ENCODE measurements at regions not wholly inside any gene's neighbourhood (a gene's known extent, or its start where the extent isn't known, plus 50 kb on each side); places are given as distances from the start of the nearest gene placed in this dataset.
"Not testable (repeated sequence)": the region's sequence is repeated elsewhere in the genome, so short reads cannot be mapped to it uniquely, and the experiment has no call there.

DNA sequence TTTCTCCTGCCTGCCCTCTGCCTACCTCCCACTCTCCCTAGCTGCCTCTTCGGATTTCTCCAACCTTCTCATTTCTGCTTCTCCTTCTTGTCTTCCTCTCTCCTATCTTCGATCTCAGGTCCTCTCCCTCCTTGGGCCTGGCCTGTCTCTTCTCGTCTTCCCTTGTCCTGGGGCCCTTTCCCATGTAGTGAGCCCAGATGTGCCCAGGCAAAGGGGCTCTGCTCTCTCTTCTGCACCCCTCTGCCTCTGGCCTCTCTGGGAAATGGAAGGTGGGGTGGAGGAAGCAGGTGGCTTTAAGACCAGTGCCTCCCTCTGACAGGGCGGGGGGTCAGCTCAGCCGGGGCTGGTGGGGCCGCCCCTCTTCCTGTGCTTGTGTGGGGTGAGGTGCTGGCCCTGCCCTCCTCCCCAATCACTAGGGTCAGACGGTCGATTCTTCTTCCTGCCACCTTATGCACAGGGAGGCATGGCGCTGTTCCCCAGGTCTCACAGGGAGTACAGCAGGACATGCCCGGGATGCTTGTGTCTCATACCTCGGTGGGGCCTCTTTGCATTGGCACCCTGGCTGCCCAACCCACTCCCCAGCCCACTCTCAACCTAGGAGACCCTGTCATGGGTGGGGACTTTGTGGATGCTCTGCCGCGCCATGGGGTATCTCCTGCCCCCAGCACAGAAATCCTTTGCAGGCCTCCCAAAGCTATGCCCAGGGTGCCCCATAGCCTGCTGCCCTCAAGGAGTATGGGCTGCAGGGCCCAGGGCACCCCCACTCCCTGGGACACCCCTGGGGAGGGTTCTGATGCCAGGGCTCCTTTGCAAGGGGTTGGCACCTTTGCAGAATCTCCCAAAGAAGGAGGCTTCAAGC is 213.8 kb upstream of the HAAO start:
- peaks cover 4% of the 10 kb centered on the region for H3K9me3 Mint-ChIP-seq (ENCODE audit: low read depth)
- peaks cover 12% of the 10 kb centered on the region for H3K4me1 Mint-ChIP-seq (ENCODE audit: low read depth)
- no peak overlapping the region for H3K27ac Mint-ChIP-seq
- peaks cover 3% of the 10 kb centered on the region for H3K36me3 Mint-ChIP-seq
- no peaks in the 10 kb centered on the region for H3K27me3 Mint-ChIP-seq
- H3K4me3 Mint-ChIP-seq, result no peak overlapping the region

DNA sequence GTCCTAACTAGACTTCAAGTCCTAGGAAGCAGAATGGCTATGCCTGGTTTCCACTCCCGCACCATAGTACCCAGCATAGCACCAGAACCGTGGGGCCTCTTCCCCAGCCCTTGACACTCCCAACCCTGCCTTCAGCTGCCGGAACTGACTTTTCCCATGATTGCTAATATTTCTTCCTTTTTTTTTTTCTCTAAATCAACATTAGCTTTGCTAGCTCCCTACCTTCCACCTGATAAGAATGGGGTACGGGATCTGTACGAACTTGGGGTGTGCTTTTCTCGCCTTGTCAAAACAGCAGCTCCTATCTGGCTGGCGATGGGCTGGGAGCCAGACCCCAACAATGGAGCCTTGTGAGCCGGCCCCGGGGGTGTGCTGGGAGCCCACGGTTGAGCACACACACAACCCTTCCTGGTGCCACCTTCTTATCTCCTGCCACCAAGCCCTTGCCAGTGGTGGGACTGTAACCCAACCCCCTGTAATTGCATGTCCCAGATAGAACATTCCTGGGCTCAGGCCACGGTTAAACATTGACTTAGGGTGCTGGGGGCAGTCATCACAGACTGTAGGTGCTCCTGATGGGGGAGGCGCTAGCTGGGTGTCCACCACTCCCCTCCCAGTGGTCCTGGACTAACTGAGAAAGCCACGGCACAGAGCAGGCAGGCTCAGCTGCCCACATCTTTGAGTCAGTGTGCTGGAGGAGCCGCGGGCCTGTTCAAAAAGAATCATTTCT is 213.0 kb upstream of the HAAO start:
- no peak overlapping the region for H3K4me3 Mint-ChIP-seq
- H3K27ac Mint-ChIP-seq, result no peak overlapping the region
- peaks cover 4% of the 10 kb centered on the region for H3K4me1 Mint-ChIP-seq (ENCODE audit: low read depth)
- no peaks in the 10 kb centered on the region for H3K27me3 Mint-ChIP-seq
- peaks cover 4% of the 10 kb centered on the region for H3K9me3 Mint-ChIP-seq (ENCODE audit: low read depth)
- peaks cover 3% of the 10 kb centered on the region for H3K36me3 Mint-ChIP-seq

DNA sequence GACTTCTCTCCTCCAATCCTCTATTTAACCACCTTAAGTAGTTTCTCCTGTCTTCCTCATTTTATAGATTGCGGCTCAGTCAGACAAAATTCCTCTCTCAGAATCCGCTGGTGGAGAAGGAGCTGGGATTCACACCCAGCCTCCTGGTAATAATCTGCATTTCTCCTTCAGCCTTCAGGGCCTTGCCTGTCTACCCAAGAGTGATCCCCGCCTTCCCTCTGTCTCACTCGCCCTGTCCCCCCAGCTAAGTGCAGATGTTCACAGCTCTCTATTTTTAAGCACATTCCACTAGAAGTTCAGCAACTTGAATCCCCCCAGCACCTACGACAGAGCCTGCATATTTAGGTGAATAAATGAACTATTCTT is 212.5 kb upstream of the HAAO start:
- Mint-ChIP-seq H3K9me3 (ENCODE audit: low read depth) (peaks cover 4% of the 10 kb centered on the region), H3K27me3 (no peaks in the 10 kb centered on the region), H3K27ac (no peak overlapping the region), H3K36me3 (peaks cover 3% of the 10 kb centered on the region), H3K4me3 (no peak overlapping the region), H3K4me1 (ENCODE audit: low read depth) (no peaks in the 10 kb centered on the region)

DNA sequence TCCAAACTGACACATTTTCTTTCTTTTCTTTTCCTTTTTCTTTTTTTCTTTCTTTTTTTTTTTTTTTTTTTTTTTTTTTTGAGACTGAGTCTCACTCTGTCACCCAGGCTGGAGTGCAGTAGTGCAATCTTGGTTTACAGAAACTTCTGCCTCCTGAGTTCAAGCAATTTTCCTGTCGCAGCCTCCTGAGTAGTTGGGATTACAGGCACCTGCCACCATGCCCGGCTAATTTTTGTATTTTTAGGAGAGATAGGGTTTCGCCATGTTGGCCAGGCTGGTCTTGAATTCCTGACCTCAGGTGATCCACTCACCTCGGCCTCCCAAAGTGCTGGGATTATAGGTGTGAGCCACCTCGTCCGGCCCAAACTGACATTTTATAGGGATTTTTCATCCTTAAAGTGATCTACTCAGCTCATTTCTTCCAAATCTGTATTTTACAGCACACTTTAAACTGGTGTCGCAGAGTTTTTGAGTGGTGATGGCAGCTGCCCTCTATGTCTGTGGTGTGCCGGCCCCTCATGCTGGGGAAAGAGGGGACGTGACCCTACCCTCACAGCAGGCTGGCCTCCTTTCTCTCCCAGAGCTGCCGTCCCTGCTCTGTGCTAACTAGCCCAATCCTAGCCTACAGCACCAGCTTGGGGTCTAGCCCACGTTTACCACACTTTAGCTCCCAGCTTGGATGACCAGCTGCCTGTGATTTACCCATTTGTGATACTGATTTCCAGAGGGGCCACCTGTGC is 211.9 kb upstream of the HAAO start:
- not testable (repeated sequence) for H3K4me1 Mint-ChIP-seq (ENCODE audit: low read depth); H3K9me3 Mint-ChIP-seq (ENCODE audit: low read depth); H3K27ac Mint-ChIP-seq; H3K27me3 Mint-ChIP-seq; H3K36me3 Mint-ChIP-seq; H3K4me3 Mint-ChIP-seq

DNA sequence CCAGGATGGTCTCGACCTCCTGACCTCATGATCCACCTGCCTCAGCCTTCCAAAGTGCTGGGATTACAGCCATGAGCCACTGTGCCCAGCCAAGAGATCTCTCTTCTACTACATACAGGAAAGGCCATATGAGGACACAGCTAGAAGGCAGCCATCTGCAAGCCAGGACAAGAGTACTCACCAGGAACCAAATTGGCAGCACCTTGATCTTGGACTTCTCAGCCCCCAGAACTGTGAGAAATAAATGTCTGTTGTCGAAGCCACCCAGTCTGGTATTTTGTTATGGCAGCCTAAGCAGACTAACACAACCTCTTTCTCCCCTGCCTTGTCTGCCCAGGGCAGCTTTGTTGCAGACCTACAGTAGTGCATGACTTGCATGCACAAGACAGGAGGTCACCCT is 211.3 kb upstream of the HAAO start:
- H3K4me3 Mint-ChIP-seq, result no peak overlapping the region
- peaks cover 3% of the 10 kb centered on the region for H3K36me3 Mint-ChIP-seq
- no peaks in the 10 kb centered on the region for H3K4me1 Mint-ChIP-seq (ENCODE audit: low read depth)
- no peaks in the 10 kb centered on the region for H3K27me3 Mint-ChIP-seq
- H3K27ac Mint-ChIP-seq, result no peak overlapping the region
- H3K9me3 Mint-ChIP-seq (ENCODE audit: low read depth), result peaks cover 4% of the 10 kb centered on the region

DNA sequence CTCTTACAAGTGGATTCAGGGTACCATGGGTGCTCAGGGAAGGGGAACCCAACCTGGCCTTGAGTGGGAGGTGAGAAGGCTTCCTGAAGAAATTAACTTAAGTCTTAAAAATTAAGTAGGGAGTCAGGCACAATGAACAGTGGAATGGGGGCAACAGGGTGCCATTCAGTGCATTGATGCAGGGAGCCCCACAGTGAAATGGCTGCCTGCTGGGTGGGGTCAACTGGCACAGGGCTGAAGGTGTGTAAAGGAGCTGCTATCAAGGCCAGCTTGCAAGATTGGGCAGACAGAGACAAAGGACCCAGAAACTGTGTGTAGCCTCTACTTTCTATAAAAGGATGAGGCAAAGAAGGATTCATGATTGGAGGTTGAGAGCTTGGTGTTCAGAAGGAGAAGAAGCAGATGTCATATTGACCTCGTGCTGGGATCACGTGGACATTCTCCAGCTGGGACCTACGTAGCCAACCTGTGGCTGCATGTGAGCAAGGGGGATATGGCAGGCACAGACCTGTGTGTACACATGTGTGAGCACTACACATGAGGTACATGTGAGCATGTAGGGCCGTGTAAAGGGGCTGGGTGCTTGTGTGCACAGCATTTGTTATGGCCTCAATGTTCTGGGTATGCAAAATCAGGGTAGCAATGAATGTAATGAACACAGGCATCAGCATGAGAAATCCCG is 209.5 kb upstream of the HAAO start:
- no peak overlapping the region for H3K4me3 Mint-ChIP-seq
- H3K4me1 Mint-ChIP-seq (ENCODE audit: low read depth), result no peaks in the 10 kb centered on the region
- no peak overlapping the region for H3K27ac Mint-ChIP-seq
- H3K27me3 Mint-ChIP-seq, result no peaks in the 10 kb centered on the region
- H3K36me3 Mint-ChIP-seq, result no peaks in the 10 kb centered on the region
- H3K9me3 Mint-ChIP-seq (ENCODE audit: low read depth), result no peaks in the 10 kb centered on the region

DNA sequence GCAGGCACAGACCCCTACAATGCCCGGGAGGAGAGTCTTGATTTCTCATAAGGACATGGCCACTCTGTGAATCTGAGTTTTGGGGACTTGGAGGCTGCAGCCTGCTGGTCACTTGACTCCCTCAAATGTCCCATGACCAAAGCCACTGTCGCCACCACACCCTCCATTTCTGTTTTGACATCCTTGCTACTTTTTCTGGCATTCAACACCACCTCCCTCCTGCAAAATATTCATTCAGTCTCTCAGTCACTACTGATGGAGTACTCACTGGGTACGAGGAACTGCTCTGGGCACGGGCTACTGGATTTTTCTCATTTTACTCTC is 208.6 kb upstream of the HAAO start:
- no peak overlapping the region for H3K4me3 Mint-ChIP-seq
- H3K36me3 Mint-ChIP-seq, result no peaks in the 10 kb centered on the region
- H3K27me3 Mint-ChIP-seq, result no peaks in the 10 kb centered on the region
- no peaks in the 10 kb centered on the region for H3K4me1 Mint-ChIP-seq (ENCODE audit: low read depth)
- no peaks in the 10 kb centered on the region for H3K9me3 Mint-ChIP-seq (ENCODE audit: low read depth)
- H3K27ac Mint-ChIP-seq, result no peak overlapping the region

DNA sequence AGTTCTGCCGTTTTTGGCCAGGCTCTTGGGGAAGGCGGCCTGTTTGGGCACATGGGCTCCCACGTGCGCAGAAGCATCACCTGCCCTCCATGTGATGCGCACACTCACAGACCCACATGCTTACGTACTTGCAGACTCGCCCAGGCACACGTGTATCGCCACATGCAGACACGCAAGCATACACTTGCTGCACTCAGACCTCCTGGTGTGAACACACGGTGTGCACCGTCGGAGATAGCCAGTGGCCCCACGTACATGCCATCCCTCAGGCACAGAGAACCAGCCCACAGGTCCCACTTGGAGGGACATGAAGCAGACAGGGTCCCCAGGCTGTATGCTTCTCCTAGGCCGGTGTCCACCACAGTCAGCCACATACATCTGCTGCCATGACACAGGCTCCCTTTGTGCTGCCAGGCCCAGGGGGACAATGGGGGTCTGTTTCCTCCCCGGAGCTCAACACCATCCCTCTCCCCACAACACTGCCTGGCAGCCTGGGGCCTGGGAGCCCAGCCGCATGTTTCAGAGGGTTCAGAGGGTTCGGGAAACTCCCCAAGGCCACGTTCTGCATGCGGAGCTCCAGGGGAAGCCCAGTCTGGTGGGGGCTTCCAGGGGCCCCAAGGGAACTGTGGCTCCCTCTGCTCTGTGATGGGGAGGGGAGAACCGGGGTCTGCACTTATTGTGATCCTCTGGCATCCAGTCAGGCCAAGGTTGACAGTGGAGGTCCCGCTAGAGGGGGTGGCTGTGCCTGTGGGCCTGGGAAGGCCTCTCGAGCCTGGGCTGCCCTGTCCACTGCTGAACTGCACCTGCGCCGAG is 208.1 kb upstream of the HAAO start:
- Mint-ChIP-seq H3K4me1 (ENCODE audit: low read depth) (no peaks in the 10 kb centered on the region), H3K9me3 (ENCODE audit: low read depth) (peaks cover 5% of the 10 kb centered on the region), H3K27ac (no peak overlapping the region), H3K4me3 (no peak overlapping the region), H3K36me3 (no peaks in the 10 kb centered on the region), H3K27me3 (no peaks in the 10 kb centered on the region)

DNA sequence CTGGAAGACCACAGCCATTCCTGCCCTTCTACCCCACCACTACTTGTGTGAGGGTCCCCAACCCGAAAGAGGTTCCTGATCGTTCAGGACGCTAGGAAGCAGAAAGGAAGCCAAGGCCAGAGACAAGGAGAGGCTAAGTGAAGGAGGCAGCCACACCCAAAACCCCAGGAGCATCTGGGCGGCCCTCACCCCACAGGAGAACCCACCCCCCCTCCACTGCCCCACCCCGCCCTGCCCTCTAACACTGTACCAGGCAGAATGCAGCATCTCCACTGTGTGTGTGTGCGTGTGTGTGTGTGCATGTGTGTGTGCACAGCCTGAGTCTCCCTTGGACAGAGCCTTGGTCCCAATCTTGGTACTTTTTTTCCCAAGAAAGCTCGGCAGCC is 207.5 kb upstream of the HAAO start:
- Mint-ChIP-seq H3K4me3 (no peak overlapping the region), H3K27me3 (no peaks in the 10 kb centered on the region), H3K4me1 (ENCODE audit: low read depth) (no peaks in the 10 kb centered on the region), H3K36me3 (no peaks in the 10 kb centered on the region), H3K27ac (no peak overlapping the region), H3K9me3 (ENCODE audit: low read depth) (peaks cover 5% of the 10 kb centered on the region)

DNA sequence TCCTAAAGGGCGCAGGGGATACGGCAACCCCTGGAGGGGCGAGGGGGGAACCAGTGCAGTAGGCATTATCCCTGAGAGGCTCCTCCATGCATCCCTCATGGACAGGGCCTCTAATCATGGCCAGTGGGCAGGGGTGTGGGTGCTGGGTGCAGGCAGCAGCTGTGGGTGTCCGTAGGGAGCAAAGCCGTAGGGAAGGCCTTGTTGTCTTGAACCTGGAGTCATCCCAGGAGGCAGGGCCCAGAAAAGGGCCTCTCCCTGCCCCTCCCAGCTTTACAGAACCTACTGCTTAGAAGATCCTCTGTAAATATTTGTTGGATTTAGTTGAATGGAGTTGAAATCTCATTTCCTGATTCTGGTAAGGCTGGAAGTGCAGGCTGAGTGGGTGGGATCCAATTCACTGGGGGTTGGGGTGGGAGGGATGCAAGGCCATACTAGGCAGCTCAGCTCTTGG is 207.0 kb upstream of the HAAO start:
- no peaks in the 10 kb centered on the region for H3K27me3 Mint-ChIP-seq
- no peaks in the 10 kb centered on the region for H3K4me1 Mint-ChIP-seq (ENCODE audit: low read depth)
- no peak overlapping the region for H3K27ac Mint-ChIP-seq

DNA sequence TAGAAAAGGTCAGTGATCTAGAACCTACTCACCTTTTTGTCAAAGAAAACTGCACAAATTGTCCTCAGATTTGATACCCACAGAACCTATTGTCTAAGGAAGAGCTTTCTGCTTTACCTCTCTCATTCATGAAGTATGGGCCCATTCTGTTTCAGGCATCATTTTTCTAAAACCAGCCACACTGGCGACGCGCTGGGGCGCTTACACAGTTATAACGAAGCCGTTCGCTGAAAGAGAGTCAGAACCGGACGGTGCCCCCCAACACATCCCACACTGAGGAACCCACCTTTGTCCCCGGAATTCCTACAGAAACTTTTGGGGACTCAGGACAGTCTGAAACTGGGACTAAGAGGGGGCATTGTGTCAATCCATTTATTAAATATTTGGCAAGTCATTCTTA is 206.3 kb upstream of the HAAO start:
- Mint-ChIP-seq H3K4me1 (ENCODE audit: low read depth) (no peaks in the 10 kb centered on the region), H3K27ac (no peak overlapping the region), H3K4me3 (no peak overlapping the region), H3K27me3 (no peaks in the 10 kb centered on the region), H3K9me3 (ENCODE audit: low read depth) (peaks cover 5% of the 10 kb centered on the region), H3K36me3 (no peaks in the 10 kb centered on the region)

More for the DNA sequence above, 207.0 kb upstream of the HAAO start:
- Mint-ChIP-seq H3K4me3 (no peak overlapping the region), H3K9me3 (ENCODE audit: low read depth) (peaks cover 5% of the 10 kb centered on the region), H3K36me3 (no peaks in the 10 kb centered on the region)

DNA sequence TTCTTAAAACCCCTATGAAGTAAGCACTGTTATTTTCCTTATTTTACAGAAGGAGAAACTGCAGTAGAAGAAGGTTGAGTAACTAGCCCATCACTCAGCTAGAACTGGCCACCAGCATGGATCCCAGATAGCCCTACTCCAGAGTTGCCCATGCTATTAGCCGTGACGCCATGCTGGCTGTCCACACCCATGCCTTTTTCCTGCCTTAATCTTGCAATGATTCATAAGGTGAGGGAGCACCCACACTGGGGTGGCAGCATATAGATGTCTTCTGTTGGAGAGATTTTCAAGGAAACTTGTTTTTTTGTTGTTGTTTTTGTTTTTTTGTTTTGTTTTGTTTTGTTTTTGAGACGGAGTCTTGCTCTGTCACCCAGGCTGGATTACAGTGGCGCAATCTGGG is 204.1 kb upstream of the HAAO start:
- H3K36me3 Mint-ChIP-seq, result no peaks in the 10 kb centered on the region
- no peak overlapping the region for H3K27ac Mint-ChIP-seq
- no peak overlapping the region for H3K4me3 Mint-ChIP-seq
- peaks cover 5% of the 10 kb centered on the region for H3K9me3 Mint-ChIP-seq (ENCODE audit: low read depth)
- no peaks in the 10 kb centered on the region for H3K4me1 Mint-ChIP-seq (ENCODE audit: low read depth)
- no peaks in the 10 kb centered on the region for H3K27me3 Mint-ChIP-seq

DNA sequence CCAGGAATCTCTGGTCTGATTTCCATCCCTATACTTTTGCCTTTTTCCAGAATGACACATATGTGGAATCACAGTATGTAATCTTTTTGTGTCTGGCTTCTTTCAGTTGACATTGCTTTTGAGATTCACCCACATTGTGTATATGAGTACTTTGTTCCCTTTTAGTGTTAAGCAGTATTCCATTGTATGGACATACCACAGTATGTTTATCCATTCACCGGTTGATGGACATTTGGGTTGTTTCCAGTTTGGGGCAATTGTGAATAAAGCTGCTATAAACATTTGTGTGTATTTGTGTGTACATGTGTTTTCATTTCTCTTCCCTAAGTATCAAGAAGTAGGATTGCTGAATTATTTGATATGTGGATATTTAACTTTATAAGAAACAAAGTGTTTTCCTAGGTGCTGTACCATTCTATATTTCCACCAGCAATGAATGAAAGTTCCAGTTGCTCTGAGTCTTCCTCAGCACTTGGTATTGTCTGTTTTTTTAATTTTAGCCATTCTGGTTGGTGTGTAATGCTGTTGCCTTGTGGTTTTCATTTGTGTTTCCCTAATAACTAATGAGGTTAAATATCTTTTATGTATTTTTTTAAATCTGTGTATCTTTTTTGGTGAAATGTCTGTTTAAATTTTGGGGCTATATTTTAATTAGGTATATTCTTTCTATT is 203.5 kb upstream of the HAAO start:
- Mint-ChIP-seq H3K27me3 (no peaks in the 10 kb centered on the region), H3K4me1 (ENCODE audit: low read depth) (no peaks in the 10 kb centered on the region), H3K27ac (peak overlapping the region; percentile 17), H3K9me3 (ENCODE audit: low read depth) (peaks cover 5% of the 10 kb centered on the region), H3K36me3 (no peaks in the 10 kb centered on the region), H3K4me3 (no peak overlapping the region)

Data from activated naive CD8-positive, alpha-beta T cell (primary cell).